GM12878 (cell line): ENCODE measurements at regions not wholly inside any gene's neighbourhood (a gene's known extent, or its start where the extent isn't known, plus 50 kb on each side); places are given as distances from the start of the nearest gene placed in this dataset.

Source experiments
- ATAC-seq: fragments of 200-7000 bp; cut with Tn5 transposase; 3 replicates; pipeline ENCODE4 v1.9.1; 2020; ENCODE audit warnings: mild to moderate bottlenecking, moderate library complexity
- BruUV-seq: library from RNA; stranded (reverse); fragments of 400-500 nt; replicated peaks from 2 replicates; lab custom pipeline; 2021; lab: Mats Ljungman, UMichigan
- CTCF ChIA-PET: fragments of 300-600 bp; sonication (Branson Sonifier 250); formaldehyde crosslinking; extraction: SDS; loops from one replicate; lab custom pipeline; 2021; ENCODE audit warnings: inconsistent platforms; lab: Yijun Ruan, JAX
- POLR2A ChIA-PET: fragments of 350-600 bp; formaldehyde crosslinking; extraction: SDS; loops from one replicate; lab custom pipeline; 2021; ENCODE audit warnings: inconsistent platforms; lab: Charles Lee
- RAD21 ChIA-PET: fragments of 300-600 bp; sonication (Branson Sonifier 250); formaldehyde crosslinking; loops from one replicate; lab custom pipeline; 2023; ENCODE audit warnings: antibody characterized with exemption; ENCODE audit not compliant: unreplicated experiment; lab: Charles Lee
- SMC1A ChIA-PET: fragments of 300-600 bp; sonication (Branson Sonifier 250); formaldehyde crosslinking; loops from one replicate; lab custom pipeline; 2023; ENCODE audit not compliant: unreplicated experiment, uncharacterized antibody; lab: Charles Lee
- DNase-seq: peaks from one replicate; pipeline ENCODE4 v3.0.0-alpha.2; 2011; ENCODE audit warnings: low read depth, low spot score
- FAIRE-seq: peaks from 3 replicates; lab custom pipeline; 2011; peaks lifted over from hg19 to GRCh38; lab: Jason Lieb, UNC
- H2AFZ ChIP-seq: 2 replicates; pipeline ENCODE4 v1.6.0; 2011; ENCODE audit warnings: low read depth, low read length, control low read depth; ENCODE audit not compliant: control insufficient read depth
- H3K27ac ChIP-seq: 2 replicates; pipeline ENCODE4 v1.5.1; 2011; ENCODE audit warnings: control low read depth; ENCODE audit not compliant: control insufficient read depth, insufficient read depth
- H3K27me3 ChIP-seq, 2 experiments: replicated peaks in 1 of 2; 2 replicates each; pipeline versions ENCODE4 v1.6.0 to v1.6.1; 2011; ENCODE audit warnings: low read length in 1 of 2; ENCODE audit not compliant: control insufficient read depth in 2 of 2, insufficient read depth in 2 of 2
- H3K36me3 ChIP-seq, 2 experiments: 2 replicates each; pipeline ENCODE4 v1.5.1; 2011; ENCODE audit warnings: low read length in 1 of 2; ENCODE audit not compliant: control insufficient read depth in 2 of 2, insufficient read depth in 2 of 2
- H3K4me1 ChIP-seq: 2 replicates; pipeline ENCODE4 v1.6.1; 2011; ENCODE audit warnings: mild to moderate bottlenecking, low read length, moderate library complexity, mixed read lengths; ENCODE audit not compliant: control insufficient read depth, insufficient read depth
- H3K4me2 ChIP-seq: 2 replicates; pipeline ENCODE4 v1.6.0; 2011; ENCODE audit warnings: control low read depth; ENCODE audit not compliant: control insufficient read depth, insufficient read depth
- H3K4me3 ChIP-seq: fragments of 200-600 bp; sonication (generic); 2 replicates; pipeline ENCODE4 v1.5.1; 2016
- H3K79me2 ChIP-seq: 2 replicates; pipeline ENCODE4 v1.6.0; 2011; ENCODE audit warnings: low read length; ENCODE audit not compliant: control insufficient read depth, insufficient read depth
- H3K9ac ChIP-seq: 2 replicates; pipeline ENCODE4 v1.8.0; 2011; ENCODE audit warnings: low read length, control low read depth, mixed read lengths; ENCODE audit not compliant: control insufficient read depth, insufficient read depth
- H3K9me3 ChIP-seq: replicated peaks from 3 replicates; pipeline ENCODE4 v1.5.1; 2011; ENCODE audit warnings: mild to moderate bottlenecking, low read length; ENCODE audit not compliant: control insufficient read depth, insufficient read depth
- H4K20me1 ChIP-seq: 2 replicates; pipeline ENCODE4 v1.6.0; 2011; ENCODE audit not compliant: control insufficient read depth, insufficient read depth
- BCL11A ChIP-seq: IDR thresholded peaks from 2 replicates; pipeline ENCODE4 v1.6.1; 2011; ENCODE audit warnings: low read depth, low read length
- HSF1 ChIP-seq: fragments of 150-350 bp; IDR thresholded peaks from 2 replicates; pipeline ENCODE4 v1.6.1; 2014; ENCODE audit warnings: mild to moderate bottlenecking, low read depth, low read length
- MEF2B ChIP-seq: fragments of 450-650 bp; IDR thresholded peaks from 2 replicates; pipeline ENCODE4 v1.6.1; 2018; ENCODE audit warnings: mild to moderate bottlenecking, moderate library complexity; ENCODE audit not compliant: partially characterized antibody, poor library complexity, severe bottlenecking
- NFYA ChIP-seq: IDR thresholded peaks from 2 replicates; pipeline ENCODE4 v1.6.1; 2011; ENCODE audit warnings: low read depth, mild to moderate bottlenecking, low read length, improper control_type of control experiment, borderline replicate concordance
- NR2C2 ChIP-seq: IDR thresholded peaks from 2 replicates; pipeline ENCODE4 v1.6.1; 2011; ENCODE audit warnings: borderline replicate concordance, low read depth; ENCODE audit not compliant: control insufficient read depth, insufficient read length
- NR2F1 ChIP-seq: fragments of 450-650 bp; conservative IDR thresholded peaks from 2 replicates; pipeline ENCODE4 v1.6.1; 2017; ENCODE audit warnings: mild to moderate bottlenecking
- PAX8 ChIP-seq: fragments of 450-650 bp; IDR thresholded peaks from 2 replicates; pipeline ENCODE4 v1.6.1; 2017; ENCODE audit warnings: mild to moderate bottlenecking, moderate library complexity
- PBX3 ChIP-seq: IDR thresholded peaks from 2 replicates; pipeline ENCODE4 v1.6.1; 2011; ENCODE audit warnings: mild to moderate bottlenecking, low read depth, low read length, moderate library complexity; ENCODE audit not compliant: insufficient replicate concordance
- POLR2AphosphoS2 ChIP-seq: IDR thresholded peaks from 2 replicates; pipeline ENCODE4 v1.6.1; 2011; ENCODE audit warnings: low read depth, mild to moderate bottlenecking, low read length, improper control_type of control experiment, moderate library complexity
- RB1 ChIP-seq: fragments of 450-650 bp; formaldehyde crosslinking; IDR thresholded peaks from 2 replicates; pipeline ENCODE4 v1.6.1; 2017; ENCODE audit warnings: mild to moderate bottlenecking, borderline replicate concordance
- RELA ChIP-seq: fragments of 450-650 bp; IDR thresholded peaks from 2 replicates; pipeline ENCODE4 v1.8.0; 2014; ENCODE audit warnings: borderline replicate concordance; ENCODE audit not compliant: partially characterized antibody
- RUNX3 ChIP-seq: IDR thresholded peaks from 2 replicates; pipeline ENCODE4 v1.6.1; 2012; ENCODE audit warnings: low read length, inconsistent platforms
- SMAD5 ChIP-seq: IDR thresholded peaks from 2 replicates; pipeline ENCODE4 v1.6.1; 2016; ENCODE audit warnings: antibody characterized with exemption, low read depth
- SREBF1 ChIP-seq: IDR thresholded peaks from 2 replicates; pipeline ENCODE4 v1.6.1; 2012; ENCODE audit warnings: mild to moderate bottlenecking, low read length
- SRF ChIP-seq, 2 experiments: IDR thresholded peaks; 2 replicates each; pipeline ENCODE4 v1.6.1; 2011; ENCODE audit warnings: low read depth in 2 of 2, low read length in 2 of 2, mild to moderate bottlenecking in 1 of 2, moderate library complexity in 1 of 2
- USF1 ChIP-seq: IDR thresholded peaks from 2 replicates; pipeline ENCODE4 v1.6.1; 2011; ENCODE audit warnings: borderline replicate concordance, low read depth, mild to moderate bottlenecking, moderate library complexity, mixed read lengths, low read length; ENCODE audit not compliant: insufficient read depth; ENCODE audit errors: extremely low read length
- ZNF622 ChIP-seq: fragments of 450-650 bp; IDR thresholded peaks from 2 replicates; pipeline ENCODE4 v1.6.1; 2017; ENCODE audit warnings: mild to moderate bottlenecking, inconsistent platforms
- WGBS: methylation state at CpG from one replicate; pipeline ENCODE4 v1.1.6; 2016; ENCODE audit warnings: low lambda C conversion rate; ENCODE audit not compliant: insufficient replicate concordance, insufficient coverage; ENCODE audit errors: missing lambda C conversion rate; 5-methylcytosine and 5-hydroxymethylcytosine counted together
- in situ Hi-C: fragments of 300-500 bp; cut with MboI; formaldehyde crosslinking; loops from 9 replicates; pipeline ENCODE4 v1.14.3; 2018; ENCODE audit warnings: mixed read lengths
- intact Hi-C: fragments of 100-400 bp; cut with micrococcal nuclease; formaldehyde crosslinking; loops from one replicate; pipeline ENCODE4 v1.14.2; 2022; ENCODE audit not compliant: unreplicated experiment

- TF ChIP-seq PAX8 (no peak), SMAD5 (no peak), NR2F1 (no peak), RELA (no peak), USF1 (no peak)
These were observed 310.2 kb upstream of the SALL1 start (continued) for GRCh38 chr16:51461255-51461654.

- H3K36me3 ChIP-seq: no peaks in the 10 kb centered on the region
- TF ChIP-seq RB1: no peak
- no peak for TF ChIP-seq ZNF622
- TF ChIP-seq HSF1: no peak
- TF ChIP-seq NFYA: no peak
- no peak for TF ChIP-seq NR2C2
- no peak for TF ChIP-seq SREBF1
- no peak for TF ChIP-seq RUNX3
- TF ChIP-seq BCL11A: no peak
- no peak for TF ChIP-seq SRF (IDR thresholded peaks at IDR 0.05; ENCODE audit: low read depth in 2 of 2, low read length in 2 of 2)
- no peak for TF ChIP-seq MEF2B
- TF ChIP-seq PBX3: no peak
- TF ChIP-seq POLR2AphosphoS2: no peak
- SMC1A ChIA-PET: no interaction called here
- DNase-seq (no peak), ATAC-seq (no peak), FAIRE-seq (no peak)
- POLR2A ChIA-PET: no interaction called here
- CTCF ChIA-PET: no interaction called here
- H2AFZ ChIP-seq: no peak overlapping the region
- H4K20me1 ChIP-seq: no peaks in the 10 kb centered on the region
- RAD21 ChIA-PET: no interaction called here
- H3K4me2 ChIP-seq: no peak overlapping the region
- no peaks in the 10 kb centered on the region for H3K9me3 ChIP-seq
- no peaks in the 10 kb centered on the region for H3K27me3 ChIP-seq
- no peak overlapping the region for H3K27ac ChIP-seq
- in situ Hi-C loops (no loop called here), intact Hi-C loops (no loop called here)
- H3K9ac ChIP-seq: no peak overlapping the region
- H3K4me1 ChIP-seq: no peaks in the 10 kb centered on the region
- BruUV-seq: no TSS peak
- no peaks in the 10 kb centered on the region for H3K79me2 ChIP-seq
- H3K4me3 ChIP-seq: no peak overlapping the region
- WGBS: 25% methylated on average over 11 of the region's 11 CpGs
These were observed 307.5 kb upstream of the SALL1 start for GRCh38 chr16:51458356-51459140.
